ENCODE measurements at regions not wholly inside any gene's neighbourhood (a gene's known extent, or its start where the extent isn't known, plus 50 kb on each side); places are given as distances from the start of the nearest gene placed in this dataset.

DNA sequence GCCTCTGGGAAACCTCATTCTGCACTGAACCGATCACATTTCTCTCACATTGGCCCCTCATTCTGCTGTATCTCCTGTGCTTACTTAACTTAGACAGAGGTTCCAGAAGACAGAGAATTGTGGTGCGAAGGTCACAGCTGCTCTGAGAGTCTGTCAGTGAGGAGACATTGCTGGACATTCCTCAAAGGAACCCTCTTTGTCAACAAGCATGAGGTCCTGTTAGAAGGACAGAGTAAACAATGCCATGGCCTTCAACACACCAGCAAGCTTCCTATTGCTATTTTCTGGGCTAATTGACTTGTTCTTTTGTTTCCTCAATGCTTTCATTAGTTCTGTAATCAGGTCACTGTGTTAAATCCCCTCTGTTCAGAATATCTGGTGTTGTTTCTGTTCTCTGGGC lies 109.3 kb upstream of the FZD8 start:
- no peak for DNase-seq (ENCODE audit: low read depth, low spot score)

DNA sequence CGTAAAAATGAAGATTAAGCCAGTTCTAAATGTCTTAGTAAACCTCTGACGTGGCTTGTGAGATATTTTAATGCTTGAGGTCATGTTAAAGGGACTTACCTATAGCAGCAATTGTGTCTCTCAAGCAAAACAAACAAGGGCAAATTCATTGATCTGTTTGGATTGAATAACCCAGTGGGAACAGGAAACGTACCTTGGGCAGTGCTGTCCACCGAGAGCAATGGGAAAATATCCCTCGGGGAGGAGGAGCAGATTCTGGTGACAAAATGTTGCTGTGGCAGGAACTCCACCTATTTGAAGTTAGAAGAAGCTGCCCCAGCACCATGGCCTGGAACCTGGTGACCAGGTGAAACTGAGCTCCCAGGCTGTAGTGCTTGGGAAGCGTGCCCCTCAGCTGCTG lies 107.1 kb upstream of the FZD8 start:
- DNase-seq (ENCODE audit: low read depth, low spot score), result no peak

DNA sequence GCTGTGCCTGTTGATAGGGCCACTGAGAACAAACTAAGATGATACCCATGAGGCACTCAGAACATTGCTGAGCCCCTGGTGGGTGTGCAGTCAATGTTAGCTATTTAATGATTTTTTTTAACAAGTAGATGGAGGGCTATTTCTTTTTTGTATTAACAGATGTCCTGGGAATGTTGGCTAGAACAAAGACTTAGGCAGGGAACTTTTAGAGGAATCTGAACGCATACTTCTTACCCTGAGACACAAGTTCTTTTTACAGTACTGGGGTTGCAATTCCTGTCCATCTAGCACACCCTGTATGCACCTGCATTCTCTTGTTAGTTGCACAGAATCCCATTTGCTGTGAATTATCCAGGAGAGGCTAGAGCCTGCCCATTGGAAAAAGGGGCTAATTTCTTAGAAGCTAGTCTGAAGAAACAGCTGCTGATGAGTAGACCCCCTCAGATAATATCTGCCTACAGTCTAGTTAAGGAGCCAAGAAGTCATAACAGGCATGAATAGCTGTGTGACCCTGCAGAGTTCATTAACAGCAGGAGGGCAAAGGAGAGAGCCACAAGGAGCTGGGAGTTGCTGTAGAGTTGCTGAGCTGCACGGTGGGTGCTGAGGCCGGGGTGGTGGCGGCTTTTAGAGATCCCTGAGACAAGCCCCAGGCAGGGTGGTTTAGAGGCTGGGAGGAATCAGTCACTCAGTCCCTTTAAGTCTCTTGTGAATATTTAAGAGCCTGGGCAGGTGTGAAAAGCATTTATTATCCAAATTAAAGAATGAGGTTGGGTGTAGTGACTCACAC lies 103.7 kb upstream of the FZD8 start:
- DNase-seq (ENCODE audit: low read depth, low spot score), result no peak

DNA sequence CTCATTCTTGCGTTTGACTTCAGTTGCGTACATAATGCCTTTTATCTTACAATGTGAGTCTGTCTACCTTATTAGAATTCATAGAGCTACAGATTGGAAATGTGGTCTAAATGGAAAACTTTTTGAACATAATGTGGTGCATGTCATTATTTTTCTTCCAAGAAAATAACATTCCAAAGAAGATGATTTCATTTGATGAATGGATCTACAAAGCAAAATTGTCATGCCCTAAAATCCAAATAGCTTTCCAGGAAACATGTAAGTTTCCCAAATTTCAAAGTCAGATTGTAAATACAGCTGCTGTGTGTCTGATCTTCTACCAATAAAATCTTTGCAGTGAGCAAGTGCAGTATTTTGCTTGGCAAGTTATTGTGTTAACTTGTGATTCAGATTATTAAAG lies 101.8 kb upstream of the FZD8 start:
- DNase-seq (ENCODE audit: low read depth, low spot score), result no peak

DNA sequence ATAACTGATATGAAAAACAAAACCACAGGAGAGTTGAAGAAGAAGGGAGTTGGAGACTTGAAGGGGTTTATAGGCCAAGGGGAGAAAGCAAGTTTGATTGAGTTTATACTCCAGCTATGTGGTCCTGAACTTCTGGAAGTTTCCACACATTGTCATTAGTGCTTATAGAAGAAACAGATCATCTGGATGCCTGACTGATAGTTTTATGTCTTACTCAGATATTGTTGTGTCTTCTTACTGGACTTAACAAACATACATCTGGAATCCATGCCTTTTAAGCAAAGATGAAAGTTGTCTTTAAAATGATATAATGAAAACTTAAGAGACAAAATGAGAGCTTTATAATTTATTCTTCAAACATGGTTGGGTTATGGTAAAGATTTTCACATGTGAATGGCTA lies 101.3 kb upstream of the FZD8 start:
- DNase-seq (ENCODE audit: low read depth, low spot score), result no peak

DNA sequence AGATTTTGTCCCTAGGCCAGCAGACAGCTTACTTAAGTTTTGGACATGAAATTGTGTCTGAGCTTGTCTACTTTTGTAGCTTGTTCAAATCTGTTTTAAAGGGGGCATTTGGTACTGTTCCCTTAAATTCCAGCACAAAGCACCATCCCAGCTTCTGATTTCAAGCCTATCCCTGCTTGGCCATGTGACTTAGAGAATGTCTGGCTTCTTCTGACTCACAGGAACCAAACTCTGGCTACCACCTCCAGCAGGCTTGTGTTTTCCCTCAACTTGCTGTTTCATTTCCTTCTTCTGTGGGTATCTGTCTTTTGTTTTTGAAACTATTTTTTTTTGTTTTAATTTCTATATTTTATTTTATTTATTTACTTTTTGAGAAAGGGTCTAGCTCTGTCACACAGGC lies 97.9 kb upstream of the FZD8 start:
- DNase-seq (ENCODE audit: low read depth, low spot score), result no peak

DNA sequence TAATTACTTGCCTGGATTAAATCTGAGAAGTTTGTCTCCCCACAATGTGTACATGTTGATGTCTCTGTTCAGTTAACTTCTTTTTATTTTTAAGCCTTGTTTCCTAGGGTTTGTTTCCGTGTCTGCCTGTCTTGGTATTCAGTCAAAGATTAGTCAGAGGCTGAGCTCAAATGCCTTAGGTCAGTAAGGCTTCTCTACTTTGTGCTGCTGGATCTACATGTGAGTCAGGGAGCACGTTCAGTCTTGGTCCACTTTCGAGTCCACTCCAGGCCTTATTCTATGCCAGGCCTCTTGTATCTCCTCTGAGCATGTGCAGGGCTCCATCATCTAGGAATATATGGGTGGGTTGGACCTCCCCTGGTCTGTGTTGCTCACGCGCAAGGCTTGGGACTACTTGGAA lies 93.3 kb upstream of the FZD8 start:
- no peak for DNase-seq (ENCODE audit: low read depth, low spot score)

DNA sequence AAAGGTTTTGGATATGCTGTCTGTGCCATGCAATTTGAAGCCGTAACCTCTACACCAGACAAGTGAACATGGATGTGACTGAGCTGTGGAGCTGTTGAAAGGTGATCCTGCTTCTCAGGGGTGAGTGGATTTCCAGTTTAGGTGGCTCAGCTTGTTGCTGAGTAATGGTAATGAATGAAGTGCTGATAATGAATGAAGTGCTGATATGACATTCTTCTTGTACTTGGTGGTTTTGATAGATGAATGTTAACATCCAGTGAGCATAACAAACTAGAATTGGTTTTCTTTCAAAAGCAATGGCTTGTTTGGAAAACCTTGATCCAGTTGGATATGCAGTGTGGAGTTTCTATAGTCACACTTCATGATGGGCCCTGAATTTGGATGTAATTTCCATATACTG lies 89.7 kb upstream of the FZD8 start:
- no peak for DNase-seq (ENCODE audit: low read depth, low spot score)

DNA sequence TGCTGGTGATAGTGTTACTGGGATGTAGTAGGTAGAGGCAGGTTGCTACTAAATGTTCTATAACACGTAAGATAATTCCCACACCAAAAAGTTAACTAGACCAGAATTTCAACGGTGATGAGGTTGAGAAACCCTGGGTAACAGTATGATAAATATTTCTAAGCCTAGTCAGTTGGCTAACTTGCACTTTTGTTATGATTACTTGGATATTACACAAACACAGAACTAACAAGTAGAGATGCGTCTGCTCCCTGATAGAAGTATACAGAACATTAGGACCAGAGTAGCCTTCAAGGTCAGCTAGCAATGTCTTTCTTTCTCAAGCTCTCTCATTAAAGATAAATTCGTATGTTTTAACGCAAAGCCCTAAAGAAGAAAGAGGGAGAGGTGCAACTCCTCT lies 86.2 kb upstream of the FZD8 start:
- no peak for DNase-seq (ENCODE audit: low read depth, low spot score)

DNA sequence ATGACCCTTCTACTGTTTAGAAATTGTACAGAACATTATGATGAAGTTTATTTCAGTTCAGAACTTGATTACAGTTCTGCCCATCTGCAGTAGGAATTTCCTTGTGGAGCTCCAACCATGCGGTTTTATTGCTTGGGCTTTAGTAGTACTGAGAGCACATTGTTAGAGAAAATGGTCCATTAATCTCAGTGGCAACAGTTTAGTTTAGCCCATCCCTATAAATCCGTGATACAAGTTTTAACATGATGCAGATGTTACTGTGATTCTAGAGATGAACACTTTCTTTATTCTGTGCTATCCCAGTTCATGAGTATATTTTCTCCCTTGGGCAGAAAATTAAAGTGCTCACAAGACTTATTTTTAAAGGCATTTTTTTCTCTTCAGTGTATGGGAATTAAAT lies 84.8 kb upstream of the FZD8 start:
- no peak for DNase-seq (ENCODE audit: low read depth, low spot score)

DNA sequence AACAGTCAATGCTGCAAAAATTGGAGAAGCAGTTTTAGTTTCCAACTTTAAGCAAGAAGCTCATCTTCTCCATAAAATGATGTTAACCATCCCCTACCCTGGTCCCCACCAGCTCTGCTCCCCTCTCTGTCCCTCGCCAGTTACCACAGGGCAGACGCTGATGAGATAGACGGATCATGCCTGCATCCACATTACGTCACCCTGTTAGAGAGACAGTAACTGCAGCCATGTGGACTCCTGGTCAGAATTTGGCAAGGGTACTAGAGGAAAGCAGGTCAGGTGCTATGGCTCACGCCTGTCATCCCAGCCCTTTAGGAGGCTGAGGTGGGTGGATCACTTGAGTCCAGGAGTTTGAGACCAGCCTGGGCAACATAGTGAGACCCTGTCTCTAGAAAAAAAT lies 81.9 kb upstream of the FZD8 start:
- DNase-seq (ENCODE audit: low read depth, low spot score), result no peak

DNA sequence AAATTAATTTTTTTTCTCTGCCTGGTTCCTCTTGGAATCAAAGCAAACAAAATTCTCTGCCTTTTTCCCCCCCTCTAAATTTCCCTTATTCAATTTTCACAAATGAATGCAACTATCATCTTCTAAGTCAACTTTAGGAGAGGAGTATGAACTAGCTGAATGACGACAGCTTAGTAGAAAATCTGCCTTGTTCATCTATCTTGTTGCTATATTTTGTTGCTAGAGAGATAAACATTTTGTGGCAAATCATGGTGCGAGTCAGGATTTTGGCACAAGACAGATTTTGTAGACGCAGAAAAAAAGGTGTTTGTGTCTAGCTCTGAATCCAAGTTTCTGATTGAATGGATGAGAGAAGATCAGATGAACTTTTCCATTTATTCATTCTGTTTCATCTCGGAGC lies 81.0 kb upstream of the FZD8 start:
- DNase-seq (ENCODE audit: low read depth, low spot score), result no peak

DNA sequence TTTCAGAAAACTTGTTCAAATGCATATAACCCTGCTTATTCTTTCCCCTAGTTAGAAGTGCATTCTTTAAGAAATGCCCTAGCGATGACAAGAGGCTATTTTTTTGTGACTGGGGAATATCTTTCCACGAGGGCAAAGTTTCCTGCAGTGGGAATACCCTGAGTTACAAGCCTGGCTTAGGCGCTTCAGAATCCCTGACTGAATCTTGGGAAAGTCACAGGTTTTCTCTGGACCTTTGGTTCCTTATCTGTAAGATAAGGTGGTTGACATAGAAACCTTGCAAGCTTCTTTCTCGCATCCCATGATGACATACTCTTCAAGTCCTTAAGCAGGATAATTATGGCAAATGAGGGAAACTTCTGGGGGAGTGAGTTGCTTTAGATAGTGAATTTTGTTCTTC lies 80.5 kb upstream of the FZD8 start:
- no peak for DNase-seq (ENCODE audit: low read depth, low spot score)

DNA sequence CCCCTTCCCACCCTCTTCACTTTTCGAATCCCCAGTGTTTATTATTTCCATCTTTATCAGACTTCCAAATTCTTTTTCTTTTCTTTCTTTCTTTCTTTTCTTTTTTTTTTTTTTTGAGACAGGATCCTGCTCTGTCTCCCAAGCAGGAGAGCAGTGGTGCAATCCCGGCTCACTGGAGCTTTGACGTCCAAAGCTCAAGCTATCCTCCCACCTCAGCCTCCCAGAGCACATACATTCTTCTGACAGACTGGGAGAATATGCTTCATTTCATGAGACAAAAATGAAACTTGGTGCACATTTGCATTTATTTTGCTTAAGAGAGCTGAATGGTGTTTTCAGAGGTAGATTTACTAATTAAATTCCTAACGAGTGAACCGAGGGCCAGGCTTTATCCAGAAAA lies 80.1 kb upstream of the FZD8 start:
- DNase-seq (ENCODE audit: low read depth, low spot score), result no peak

DNA sequence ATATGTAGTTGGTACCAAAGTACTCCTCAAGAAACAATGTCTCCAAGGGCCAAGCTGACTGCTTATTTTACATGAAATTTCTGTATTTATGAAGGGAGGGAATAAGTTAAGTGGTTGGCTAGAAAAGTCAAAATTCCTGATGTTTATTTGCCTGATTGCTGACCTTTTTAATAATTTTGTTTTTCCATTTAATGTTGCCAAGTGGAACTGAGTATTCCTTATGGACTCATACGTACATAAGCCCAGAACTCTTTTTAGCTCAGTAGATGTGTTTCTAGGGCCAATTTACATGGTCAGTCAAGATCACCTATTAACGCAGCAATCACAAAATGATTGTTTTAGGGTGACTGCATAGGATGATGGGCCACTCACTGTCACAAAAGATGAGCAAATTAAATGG lies 78.3 kb upstream of the FZD8 start:
- DNase-seq (ENCODE audit: low read depth, low spot score), result no peak

DNA sequence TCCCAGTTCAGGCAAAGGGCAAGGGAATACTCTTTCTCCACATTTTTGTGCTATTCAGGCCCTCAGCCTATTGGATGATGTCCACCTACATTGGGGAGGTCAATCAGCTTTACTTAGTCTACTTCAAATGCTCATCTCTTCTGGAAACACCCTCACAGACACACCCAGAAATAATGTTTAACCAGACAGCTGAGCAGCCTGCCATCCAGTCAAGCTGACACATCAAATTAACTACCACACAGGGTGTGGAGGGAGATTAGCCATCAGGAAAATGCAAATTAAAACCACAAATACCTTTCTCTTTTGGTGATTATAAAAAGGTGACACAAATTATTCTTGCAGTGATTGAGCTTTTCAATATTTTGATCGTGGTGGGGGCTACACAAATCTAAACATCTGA lies 74.7 kb upstream of the FZD8 start:
- DNase-seq (ENCODE audit: low read depth, low spot score), result no peak

DNA sequence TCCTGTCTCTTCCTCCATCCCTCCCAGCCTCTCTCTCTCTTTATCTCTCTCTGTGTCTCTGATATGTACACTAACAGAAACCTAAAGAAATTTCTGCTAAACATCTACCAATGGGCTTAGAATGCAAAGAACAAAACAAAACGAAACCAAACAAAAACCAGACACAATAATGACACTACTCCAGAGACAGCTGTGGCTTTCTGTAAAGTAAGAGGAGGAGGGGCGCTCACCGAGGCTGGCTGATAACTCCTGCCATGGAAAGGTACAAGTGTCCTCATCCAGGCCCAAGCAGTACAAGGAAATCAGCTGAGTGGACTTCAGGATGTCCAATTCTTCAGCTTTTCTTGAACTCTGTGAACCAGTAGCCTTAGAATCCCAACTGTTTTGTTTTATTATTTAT lies 70.4 kb upstream of the FZD8 start:
- DNase-seq (ENCODE audit: low read depth, low spot score), result no peak

DNA sequence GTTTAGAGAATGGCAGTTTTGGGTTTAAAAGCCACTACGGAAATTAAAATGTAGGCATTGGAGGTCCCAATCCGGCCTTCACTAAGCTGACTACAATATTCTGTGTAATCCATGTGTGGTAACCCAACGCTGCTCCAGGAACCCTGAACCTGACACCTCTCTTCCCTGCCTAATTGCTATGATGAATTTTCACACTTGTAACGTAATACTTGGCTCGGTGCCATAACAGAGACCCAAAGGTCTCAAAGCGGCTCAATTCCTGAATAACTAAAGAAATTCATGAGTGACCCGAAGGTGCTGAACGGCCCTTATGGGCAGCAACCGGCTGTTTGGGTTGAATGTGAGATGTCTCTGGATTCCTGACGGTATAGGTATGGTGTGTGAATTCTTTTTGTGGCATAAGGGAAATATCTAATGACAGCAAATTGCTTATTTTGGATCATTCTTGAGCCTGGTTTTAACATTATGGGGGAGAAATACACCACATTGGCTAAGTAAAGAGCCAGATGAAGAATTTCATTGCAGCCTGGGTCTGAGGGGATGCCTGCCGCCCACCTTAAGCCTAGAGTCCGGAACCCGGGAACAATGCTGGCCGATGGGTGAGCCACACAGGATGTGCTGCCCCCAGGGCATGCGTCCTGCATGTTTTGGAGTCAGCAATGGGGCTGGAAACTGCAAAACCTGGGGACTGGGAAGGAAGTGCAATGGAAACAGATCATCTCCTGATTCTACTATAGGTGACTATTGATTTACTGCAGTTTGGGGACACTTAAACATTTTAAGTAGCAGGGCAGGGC lies 69.7 kb upstream of the FZD8 start:
- DNase-seq (ENCODE audit: low read depth, low spot score), result no peak

DNA sequence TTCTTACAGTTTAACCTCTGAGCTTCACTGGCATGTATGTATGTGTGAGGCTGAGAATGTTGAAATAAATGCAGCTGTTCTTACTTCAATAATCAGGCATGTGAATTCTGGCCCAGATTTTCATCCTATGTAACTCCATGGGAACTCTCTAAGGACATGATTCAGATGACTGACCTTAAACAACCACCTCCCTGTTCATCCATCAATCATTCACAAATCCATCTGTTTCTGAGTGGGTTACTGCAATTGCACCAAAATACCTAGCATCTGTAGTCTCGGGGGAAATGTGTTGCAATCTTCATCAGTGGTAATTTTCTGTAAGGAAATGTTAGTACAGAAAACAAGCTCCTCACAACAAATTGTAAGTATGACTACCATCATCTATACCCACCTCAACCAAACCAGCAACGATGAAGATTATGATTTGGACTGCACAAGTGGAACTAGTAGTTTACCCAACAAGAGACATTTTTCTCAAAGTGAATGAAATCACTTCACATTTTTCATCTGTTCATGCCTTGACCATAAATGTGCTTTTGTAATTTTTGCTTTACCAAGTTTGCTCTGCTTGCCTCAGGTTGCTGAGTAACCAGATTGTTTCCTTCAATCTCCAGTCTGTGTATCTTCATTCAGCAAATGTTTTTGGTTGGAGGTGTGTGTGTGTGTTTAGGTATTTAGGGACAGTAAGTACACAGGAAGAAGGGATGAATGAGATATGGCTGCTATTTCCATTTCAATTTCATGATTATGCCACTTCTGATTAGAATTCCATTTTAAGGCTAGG lies 65.7 kb upstream of the FZD8 start:
- no peak for DNase-seq (ENCODE audit: low read depth, low spot score)

DNA sequence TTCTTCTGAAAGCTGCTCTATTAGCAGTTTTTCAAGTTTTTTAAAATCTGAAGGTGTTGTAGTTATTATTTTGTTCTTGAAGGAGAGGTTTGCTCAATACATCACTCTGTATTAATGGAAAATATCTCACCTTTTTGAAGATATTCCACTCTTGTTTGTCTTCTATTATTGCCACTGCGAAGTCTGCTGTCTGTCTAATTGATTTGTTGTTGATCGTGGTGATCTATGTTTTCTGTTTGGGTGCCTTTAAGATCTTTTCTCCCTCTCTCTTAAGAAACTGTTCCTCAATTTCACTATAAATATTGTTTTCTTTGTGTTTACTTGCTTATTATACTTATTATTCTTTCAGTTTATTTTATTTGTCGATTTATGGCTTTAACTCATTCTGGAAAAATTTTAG lies 64.9 kb upstream of the FZD8 start:
- DNase-seq (ENCODE audit: low read depth, low spot score), result no peak

DNA sequence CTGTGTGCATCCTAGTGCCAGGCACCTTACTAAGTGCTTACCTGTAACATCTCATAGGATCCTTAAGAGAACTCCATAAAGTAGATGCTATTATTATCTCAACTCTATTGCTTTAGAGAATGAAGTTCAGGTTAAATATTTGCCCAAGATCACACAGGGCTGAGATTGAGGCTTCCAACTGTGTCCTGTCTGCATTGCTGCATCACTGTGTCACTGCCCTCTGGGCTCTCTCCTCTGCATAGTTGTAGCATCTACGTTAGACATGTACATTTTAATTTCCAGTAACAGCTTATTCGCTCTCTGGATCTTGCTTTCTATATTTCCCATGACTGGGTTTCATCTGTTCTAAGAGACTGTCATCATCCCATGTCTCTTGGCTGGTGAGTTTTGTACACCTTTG lies 63.6 kb upstream of the FZD8 start:
- no peak for DNase-seq (ENCODE audit: low read depth, low spot score)

DNA sequence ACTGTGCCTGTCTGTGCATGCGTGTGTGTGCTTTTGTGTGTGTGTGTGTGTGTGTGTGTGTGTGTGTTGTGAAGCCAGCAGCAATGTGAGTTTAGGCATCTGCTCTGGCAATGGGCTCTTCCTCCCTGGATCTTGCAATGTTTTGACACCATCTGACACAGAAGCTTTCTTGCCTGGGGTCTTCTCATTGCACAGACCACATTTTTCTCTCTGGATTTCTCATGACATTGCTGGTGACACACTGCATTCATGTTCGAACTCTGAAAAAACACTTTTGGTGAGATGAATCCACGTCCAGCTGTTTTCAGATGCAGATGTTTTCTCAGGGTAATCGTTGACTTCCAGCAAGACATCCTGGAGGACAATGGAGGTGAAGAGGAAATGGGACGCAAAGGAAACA lies 63.0 kb upstream of the FZD8 start:
- DNase-seq (ENCODE audit: low read depth, low spot score), result no peak

DNA sequence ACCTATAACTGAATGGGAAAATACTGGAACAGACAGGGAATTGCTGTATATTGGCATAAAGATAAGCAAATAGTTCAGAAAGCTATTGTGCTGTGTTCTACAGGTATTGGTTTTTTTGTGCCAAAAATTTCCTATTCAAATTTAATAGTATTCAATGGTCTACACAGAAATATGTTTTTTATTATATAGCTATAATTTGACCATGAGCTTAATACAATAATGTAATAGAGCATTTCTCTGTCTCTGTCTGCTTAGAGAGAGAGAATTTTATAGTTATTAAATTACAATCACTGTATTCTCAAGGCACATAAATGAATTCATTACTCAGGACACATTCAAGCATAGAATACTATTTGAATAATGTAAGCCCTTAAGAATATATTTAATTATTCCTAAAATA lies 62.3 kb upstream of the FZD8 start:
- no peak for DNase-seq (ENCODE audit: low read depth, low spot score)

Data from brain pericyte (primary cell).